HG02610 (cell line): ENCODE measurements at regions not wholly inside any gene's neighbourhood (a gene's known extent, or its start where the extent isn't known, plus 50 kb on each side); places are given as distances from the start of the nearest gene placed in this dataset.

Source experiments
- ATAC-seq: cut with Tn5 transposase; IDR thresholded peaks from one replicate; pipeline ENCODE4 v1.9.1; 2021; ENCODE audit warnings: mild to moderate bottlenecking, moderate library complexity; ENCODE audit not compliant: unreplicated experiment

- no peak for ATAC-seq
Observed at GRCh38 chr1:115577513-115577912, 64.3 kb upstream of the VANGL1 start.

- no peak for ATAC-seq
Observed at GRCh38 chr1:115575661-115576060, 66.1 kb upstream of the VANGL1 start.

- no peak for ATAC-seq
Observed at GRCh38 chr1:115572710-115573109, 69.1 kb upstream of the VANGL1 start.

GRCh38 chr1:115567431-115567830 lies 74.3 kb upstream of the VANGL1 start:
- ATAC-seq, result no peak

GRCh38 chr1:115565791-115566190 lies 76.0 kb upstream of the VANGL1 start:
- no peak for ATAC-seq

- no peak for ATAC-seq
Observed at GRCh38 chr1:115565353-115565752, 76.4 kb upstream of the VANGL1 start.

GRCh38 chr1:115564201-115564600 lies 77.6 kb upstream of the VANGL1 start:
- no peak for ATAC-seq

- ATAC-seq, result no peak
Observed at GRCh38 chr1:115560027-115560426, 81.7 kb upstream of the VANGL1 start.

GRCh38 chr1:115558275-115558674 lies 83.5 kb upstream of the VANGL1 start:
- no peak for ATAC-seq

- ATAC-seq, result no peak
Observed at GRCh38 chr1:115557715-115558114, 84.1 kb upstream of the VANGL1 start.

GRCh38 chr1:115556236-115556635 lies 85.5 kb upstream of the VANGL1 start:
- ATAC-seq, result no peak

GRCh38 chr1:115555446-115555845 lies 86.3 kb upstream of the VANGL1 start:
- ATAC-seq, result no peak

GRCh38 chr1:115547696-115548095 lies 94.1 kb upstream of the VANGL1 start:
- ATAC-seq, result no peak

GRCh38 chr1:115546846-115547245 lies 94.9 kb upstream of the VANGL1 start:
- ATAC-seq, result no peak

- ATAC-seq, result no peak
Observed at GRCh38 chr1:115545791-115546733, 95.7 kb upstream of the VANGL1 start.

- ATAC-seq, result no peak
Observed at GRCh38 chr1:115545096-115545720, 96.6 kb upstream of the VANGL1 start.

- ATAC-seq, result no peak
Observed at GRCh38 chr1:115544131-115544530, 97.6 kb upstream of the VANGL1 start.

- ATAC-seq, result no peak
Observed at GRCh38 chr1:115543247-115543646, 98.5 kb upstream of the VANGL1 start.

GRCh38 chr1:115539736-115540135 lies 102.0 kb upstream of the VANGL1 start:
- ATAC-seq, result no peak

- ATAC-seq, result no peak
Observed at GRCh38 chr1:115539061-115539460, 102.7 kb upstream of the VANGL1 start.

GRCh38 chr1:115538579-115538978 lies 103.2 kb upstream of the VANGL1 start:
- ATAC-seq, result no peak

- ATAC-seq, result no peak
Observed at GRCh38 chr1:115537415-115537814, 104.4 kb upstream of the VANGL1 start.
